Kidney tubule cell (primary cell): ENCODE measurements at regions not wholly inside any gene's neighbourhood (a gene's known extent, or its start where the extent isn't known, plus 50 kb on each side); places are given as distances from the start of the nearest gene placed in this dataset.
"Not testable (repeated sequence)": the region's sequence is repeated elsewhere in the genome, so short reads cannot be mapped to it uniquely, and the experiment has no call there.

ENCODE experiments used
- DNase-seq: peaks from one replicate; pipeline ENCODE4 v3.0.0-alpha.2; 2018; ENCODE audit warnings: low spot score

DNA sequence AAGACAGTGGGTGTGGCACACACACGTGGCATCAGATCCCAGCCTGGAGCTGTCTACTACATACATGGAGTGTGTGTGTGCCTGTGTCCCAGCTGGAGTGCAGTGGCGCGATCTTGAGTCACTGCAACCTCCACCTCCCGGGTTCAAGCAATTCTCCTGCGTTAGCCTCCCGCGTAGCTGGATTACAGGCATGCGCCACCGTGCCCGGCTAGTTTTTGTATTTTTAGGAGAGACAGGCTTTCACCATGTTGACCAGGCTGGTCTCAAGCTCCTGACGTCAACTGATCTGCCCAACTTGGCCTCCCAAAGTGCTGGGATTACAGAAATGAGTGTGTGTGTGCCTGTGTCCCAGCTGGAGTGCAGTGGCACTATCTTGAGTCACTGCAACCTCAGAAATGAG is 108.8 kb downstream of the IL12A start:
- no peak for DNase-seq

DNA sequence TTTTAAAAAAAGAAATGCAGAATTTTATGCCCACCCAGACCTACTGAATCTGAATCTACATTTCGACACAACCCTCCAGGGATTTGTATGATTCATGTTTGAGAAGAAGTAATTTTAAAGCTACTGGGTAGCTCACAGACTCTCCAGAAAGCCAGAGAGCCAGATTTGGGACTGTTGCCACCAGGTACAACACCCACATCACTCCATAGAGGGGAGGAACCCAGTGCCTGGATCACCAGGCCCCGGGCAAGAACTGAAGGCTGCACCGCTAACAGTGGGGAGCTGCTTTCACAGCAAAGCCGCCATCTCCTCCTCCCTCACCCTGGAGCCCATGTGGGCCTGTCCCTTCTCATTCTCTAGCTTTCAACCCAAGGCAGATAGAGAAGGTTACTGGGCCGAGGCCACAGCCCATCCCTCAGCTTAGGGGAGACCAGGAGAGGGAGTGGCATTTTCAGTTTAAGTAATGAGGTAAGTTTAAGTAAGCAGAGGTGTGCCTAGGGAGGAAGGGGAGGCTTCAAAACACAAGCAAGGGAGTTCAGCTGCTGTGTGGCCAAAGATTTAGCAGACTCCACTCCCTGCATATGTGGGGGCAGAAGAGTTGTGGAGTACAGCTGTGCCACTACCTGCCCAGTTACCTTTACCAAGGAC is 109.8 kb downstream of the IL12A start:
- DNase-seq, result no peak

DNA sequence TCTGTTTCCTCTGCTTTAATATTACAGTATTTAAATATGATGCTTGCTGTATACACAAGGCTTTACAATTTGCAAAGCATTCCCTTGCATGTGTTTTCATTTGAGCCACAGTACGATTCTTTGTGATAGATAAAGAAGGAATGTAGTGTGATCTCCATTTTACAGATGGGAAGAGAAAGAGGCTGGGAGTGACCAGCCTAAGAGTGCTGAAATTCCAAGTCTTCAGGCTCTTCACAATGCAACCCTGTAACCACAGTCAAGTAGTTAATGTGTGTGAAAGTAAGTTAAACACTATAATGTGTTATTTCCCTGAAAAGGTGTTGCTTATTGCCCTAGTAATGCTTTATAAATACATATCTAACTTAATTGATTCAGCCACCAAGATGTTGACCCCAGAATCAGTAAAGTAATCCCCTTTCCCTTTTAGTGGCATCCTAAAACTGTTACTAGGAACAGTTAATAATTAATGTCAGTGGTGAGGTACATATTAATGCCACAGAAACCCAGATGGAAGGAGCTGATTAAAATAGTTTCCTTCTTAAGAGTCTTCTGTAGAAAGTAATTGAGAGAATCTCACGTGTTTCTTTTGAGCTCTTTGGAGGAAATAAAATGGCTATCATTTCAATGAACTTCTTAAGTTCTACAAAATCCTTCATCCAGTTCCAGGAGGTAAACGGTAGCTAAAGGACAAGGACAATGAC is 110.4 kb downstream of the IL12A start:
- peak; percentile 52 for DNase-seq

DNA sequence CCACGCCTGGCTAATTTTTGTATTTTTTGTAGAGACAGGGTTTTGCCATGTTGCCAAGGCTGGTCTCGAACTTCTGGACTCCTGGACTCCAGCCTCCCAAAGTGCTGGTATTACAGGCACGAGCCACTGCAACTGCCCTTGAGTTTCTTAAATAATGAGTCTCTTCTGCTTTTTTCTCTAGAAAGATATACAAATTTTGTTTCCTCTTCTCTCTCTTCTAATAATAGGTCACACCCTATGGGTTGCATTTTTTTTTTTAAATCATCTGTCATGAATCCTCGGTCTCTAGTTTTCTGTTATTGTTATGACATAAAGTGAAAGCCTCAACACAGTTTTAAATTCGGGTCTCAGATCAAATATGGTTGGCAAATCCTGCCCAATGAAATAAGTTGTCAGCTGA is 111.2 kb downstream of the IL12A start:
- DNase-seq, result no peak

DNA sequence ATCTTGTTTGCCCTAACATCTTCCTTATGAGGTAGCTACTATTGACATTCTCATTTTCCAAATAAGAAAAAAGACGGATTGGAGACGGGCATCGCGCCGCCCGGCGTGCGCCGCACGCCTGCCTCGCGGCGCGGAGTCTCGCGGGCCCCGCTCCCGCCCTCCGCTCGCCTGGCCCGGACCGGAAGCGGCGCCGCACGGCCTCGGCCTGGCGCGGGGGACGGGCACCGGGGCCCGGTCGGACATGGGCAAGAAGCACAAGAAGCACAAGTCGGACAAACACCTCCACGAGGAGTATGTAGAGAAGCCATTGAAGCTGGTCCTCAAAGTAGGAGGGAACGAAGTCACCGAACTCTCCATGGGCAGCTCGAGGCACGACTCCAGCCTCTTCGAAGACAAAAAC is 112.0 kb downstream of the IL12A start:
- no peak for DNase-seq

DNA sequence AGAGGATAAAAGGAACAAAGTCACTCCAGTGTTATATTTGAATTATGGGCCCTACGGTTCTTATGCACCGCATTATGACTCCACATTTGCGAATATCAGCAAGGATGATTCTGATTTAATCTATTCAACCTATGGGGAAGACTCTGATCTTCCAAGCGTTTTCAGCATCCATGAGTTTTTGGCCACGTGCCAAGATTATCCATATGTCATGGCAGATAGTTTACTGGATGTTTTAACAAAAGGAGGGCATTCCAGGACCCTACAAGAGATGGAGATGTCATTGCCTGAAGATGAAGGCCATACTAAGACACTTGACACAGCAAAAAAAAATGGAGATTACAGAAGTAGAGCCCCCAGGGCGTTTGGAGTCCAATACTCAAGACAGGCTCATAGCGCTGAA is 113.4 kb downstream of the IL12A start:
- DNase-seq, result not testable (repeated sequence)

DNA sequence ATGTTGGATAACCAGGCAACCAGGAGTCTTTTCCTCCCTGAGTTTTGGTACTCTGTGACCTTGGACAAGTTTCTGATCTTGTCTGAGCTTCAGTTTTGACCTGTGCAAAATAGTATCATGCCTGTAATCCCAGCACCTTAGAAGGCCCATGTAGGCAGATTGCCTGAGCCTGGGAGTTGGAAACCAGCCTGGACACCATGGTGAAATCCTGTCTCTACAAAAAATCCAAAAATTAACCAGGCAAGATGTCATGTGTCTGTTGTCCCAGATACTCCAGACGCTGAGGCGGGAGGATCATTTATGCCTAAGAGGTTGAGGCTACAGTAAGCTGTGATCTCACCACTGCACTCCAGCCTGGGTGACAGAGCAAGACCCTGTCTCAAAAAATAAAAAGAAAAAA is 114.8 kb downstream of the IL12A start:
- DNase-seq, result no peak

DNA sequence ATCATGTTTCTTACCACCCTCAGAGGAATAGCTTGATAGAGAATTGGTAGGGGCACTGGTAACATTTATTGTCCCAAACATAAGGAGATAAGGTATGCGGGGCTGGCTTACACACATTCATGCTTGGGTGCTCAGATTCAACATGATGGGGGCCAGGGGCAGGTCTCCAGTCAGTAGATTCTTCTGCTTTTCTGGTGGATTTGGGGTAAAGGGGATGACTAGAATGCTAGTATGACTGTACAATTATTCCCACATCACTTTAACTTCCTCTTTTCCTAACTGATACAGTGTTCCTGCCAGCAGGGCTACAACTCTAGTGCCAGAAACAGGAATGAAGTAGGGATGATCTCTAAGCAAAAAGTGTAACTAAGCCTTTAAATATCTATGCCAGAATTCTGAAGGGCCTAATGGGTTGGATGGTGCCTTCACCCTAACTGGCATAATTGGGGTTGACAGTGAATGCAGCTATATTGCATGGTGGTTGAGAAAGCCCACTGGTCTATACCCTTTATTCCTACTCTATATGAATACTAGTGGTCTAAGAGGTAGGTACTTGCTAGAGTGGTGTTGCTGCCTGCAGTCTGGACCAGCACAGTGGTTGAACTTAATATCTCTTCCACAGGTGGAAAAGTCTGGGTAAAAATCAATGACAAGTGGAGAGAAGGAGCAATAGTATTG is 117.4 kb downstream of the IL12A start:
- no peak for DNase-seq

DNA sequence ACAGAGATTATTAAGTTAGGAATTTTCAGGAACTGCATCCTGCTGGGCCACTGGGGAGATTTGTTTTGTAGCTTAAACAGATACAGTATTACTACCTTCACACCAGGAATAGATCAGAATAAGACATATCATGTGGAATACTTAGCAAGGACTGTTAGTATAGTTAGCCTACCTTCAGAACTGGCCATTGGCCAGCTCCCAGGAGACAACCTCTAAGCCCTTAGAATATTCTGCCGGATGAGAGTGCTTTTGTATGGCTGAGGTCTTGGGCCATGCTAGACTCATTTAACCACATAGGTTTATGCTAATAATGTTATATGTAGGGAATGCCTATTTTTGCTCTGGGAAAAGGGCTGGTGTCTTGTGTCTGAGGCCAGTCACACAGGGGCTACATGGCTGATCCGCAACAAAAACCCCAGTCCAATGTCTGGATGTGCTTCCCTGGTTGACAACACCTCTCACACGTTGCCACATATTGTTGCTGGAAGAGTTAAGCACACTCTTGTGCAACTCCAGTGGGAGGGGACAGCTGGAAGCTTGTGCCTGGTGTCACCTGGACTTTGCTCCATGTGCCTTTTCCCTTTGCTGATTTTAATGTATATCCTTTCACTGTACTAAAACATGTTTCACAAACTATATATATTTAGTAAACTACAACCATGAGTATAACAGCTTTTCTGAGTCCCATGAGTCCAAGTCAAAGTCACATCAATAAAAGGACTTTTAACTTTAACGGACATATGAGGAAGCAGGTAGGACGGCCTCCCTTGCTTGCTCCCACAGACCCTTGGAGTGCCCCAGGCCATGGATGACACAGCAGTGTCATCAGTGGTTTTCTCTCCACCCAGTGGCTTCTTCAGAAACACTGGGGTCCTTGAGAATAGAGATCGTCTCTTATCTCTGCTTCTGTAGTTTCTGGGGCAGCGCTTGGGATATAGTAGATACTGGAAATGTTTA is 118.0 kb upstream of the C3orf80 start:
- DNase-seq, result no peak

DNA sequence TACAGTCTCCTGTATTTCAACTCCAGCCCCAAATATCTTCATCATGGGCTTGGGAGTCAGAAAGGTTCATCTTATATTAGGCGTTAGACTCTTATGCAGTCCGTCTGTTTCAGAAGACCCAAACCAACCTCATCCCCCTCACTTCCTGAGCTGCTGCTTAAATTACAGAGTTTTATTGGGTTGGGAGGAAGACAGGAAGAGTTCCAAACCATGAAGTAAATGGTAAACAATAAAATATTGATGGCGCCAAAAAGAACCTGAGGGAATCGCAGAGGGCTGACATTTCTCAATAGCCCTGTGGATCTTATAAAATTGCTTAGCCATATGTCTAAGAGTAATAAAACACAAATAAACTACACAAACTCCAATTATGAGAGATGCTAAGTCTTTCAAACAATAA is 116.9 kb upstream of the C3orf80 start:
- DNase-seq, result no peak

DNA sequence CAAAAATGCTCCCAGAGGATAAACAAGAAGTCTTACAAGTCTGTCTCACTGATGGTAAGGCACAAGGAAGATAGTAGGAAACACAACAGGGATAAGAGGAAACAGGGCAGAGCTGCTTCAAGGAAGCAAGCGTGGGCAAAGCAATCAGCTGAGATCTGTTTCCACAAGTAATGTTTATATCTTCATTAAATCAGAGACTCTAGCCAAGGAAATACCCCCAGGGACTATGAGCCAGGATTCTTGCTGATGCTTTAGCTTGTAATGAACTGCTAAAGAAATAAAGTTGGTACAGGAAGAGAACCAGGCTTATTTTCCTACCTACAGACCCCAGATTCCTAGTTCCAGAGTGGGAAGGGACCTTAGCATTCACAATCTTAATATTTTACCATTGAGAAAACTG is 112.7 kb upstream of the C3orf80 start:
- no peak for DNase-seq

DNA sequence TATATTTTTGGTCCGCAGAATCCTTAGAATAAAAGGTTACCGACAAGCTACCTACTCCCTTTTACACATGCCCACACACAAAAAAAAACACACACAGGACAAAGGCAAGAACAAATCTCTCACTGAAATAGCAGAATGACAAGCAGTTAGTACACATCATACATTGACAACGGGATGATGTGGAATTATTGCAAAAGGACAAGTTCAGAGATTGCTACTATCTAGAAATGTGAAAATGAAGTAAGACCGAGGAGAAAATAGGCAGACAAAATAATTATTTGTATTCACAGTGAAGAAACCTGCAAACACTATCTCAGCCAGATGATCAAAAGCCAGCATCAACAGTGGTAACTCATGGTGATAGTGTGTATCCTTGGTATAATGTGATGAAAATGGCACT is 112.2 kb upstream of the C3orf80 start:
- DNase-seq, result no peak

DNA sequence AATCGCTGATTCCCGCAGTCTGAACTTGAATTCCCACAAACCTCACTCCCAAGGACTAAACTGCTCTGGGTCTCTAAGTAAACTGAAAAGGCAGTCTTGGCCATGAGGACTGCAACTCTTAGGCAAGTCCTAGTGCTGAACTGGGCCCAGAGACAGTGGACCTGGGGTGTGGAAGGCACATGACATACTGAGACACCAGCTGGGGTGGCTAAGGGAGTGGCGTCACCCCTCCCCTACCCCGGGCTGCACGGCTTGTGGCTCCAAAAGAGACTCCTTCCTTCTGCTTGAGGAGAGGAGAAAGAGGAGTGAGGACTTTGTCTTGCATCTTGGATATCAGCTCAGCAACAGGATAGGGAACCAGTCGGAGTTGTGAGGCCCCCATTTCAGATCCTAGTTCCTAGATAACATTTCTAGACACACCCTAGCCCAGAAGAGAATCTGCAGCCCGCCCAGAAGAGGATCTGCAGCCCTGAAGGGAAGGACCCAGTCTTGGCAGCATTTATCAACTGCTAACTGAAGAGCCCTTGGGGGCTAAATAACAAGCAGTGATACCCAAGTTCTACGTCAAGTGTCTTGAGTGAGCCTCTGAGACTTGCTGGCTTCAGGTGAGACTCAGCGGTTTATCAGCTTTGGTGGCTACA is 110.7 kb upstream of the C3orf80 start:
- DNase-seq, result no peak

DNA sequence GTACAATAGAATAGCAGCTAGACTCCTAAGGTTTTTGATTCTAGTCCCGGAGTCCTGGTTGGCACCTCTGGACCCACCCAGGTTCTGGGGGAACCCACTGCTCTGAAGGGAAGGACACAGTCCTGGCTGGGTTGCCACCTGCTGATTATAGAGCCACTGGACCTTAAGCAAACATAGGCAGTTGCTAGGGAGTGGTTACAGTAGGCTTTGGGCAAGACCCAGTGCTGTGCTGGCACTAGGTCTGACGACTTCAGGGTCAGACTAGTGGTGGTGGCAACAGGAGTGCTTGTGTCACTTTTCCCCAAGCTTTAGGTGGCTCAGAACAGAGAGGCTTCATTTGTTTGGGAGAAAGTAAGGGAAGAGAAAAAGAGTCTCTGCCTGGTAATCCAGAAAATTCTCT is 109.8 kb upstream of the C3orf80 start:
- no peak for DNase-seq

DNA sequence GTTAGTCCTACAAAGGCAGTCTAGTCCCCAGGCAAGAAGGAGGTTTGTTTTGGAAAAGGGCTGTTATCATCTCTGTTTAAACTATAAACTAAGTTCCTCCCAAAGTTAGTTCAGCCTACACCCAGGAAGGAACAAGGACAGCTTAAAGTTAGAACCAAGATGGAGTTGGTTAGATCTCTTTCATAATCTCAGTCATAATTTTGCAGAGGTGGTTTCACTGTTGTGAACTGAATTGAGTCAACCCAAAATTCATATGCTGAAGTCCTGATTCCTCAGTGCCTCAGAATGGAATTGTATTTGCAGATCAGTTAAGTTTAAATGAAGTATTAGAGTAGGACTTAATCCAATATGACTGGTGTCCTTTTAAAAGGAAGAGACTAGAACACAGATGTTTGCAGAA is 101.0 kb upstream of the C3orf80 start:
- DNase-seq, result no peak

DNA sequence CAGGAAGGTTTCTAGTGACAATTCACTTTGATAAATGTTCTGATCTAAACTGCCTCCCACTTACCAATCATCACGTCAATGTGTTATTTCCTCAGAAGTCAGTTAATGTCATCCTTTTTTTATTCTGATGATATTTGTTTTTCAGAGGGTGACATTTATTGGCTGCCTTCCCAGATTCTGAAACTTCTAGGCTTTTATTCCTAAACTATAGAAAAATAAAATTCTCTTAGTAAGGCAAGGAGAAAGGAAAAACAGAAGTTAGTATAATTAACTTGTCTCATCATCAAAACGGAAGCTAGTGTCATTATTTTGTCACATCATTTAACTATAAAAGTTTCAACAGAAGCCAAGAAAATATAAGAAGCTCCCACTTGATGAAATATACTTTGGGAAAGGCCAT is 100.0 kb upstream of the C3orf80 start:
- DNase-seq, result no peak

DNA sequence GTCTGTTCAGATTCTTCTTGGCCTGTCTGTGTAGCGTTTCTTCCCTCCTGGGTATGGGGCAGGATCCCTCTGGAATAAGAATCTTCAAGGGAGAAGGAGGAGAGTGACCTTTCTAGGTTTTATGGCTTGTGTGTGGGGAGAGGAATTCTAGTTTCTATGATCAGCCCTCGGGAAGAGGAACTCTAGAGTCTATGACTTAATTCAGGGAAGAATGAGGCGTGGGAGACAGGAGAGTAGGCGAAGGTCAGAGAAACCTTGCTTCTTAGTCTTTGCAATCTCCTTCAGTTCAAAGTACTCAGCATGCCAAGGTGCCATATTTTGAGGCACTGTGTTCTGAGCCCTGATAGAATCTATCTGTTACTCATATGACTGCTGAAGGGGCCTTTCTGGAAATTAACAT is 99.2 kb upstream of the C3orf80 start:
- peak; percentile 6 for DNase-seq

DNA sequence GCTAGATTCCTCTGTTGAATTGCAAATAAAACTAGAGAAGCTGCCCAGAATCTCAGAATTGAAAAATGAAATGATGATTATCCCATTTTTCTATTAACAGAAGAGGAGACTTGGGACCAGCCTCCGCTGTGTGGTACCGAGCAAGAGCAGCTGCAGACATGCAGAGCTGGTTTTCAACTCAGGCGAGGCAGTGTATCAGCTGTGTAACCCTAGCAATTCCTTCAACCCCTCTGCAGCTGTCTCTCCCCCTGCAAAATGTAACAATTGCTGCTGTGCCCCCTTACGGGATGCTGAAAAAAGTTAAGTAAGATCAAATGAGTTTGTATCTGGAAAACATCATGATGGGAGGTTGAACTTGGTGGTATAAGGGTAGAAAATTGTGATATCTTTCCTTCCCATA is 98.5 kb upstream of the C3orf80 start:
- DNase-seq, result no peak

DNA sequence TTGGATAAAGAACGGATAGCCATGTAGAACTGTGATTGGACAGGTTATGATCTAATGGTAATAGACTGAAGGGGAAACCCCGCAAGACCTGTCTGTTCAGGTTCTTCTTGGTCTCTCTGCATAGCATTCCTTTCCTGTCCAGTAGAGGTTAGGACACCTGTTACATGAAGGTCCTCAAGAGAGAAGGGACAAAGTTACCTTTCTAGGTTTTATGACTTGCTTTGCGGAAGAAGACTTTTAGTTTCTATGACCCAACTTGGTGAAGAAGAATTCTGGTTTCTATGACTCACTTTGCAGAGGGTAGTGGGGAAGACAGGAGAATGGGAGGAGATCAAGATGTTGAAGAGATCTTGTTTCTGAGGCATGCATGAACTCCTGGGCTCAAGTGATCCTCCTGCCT is 97.9 kb upstream of the C3orf80 start:
- peak; percentile 44 for DNase-seq

DNA sequence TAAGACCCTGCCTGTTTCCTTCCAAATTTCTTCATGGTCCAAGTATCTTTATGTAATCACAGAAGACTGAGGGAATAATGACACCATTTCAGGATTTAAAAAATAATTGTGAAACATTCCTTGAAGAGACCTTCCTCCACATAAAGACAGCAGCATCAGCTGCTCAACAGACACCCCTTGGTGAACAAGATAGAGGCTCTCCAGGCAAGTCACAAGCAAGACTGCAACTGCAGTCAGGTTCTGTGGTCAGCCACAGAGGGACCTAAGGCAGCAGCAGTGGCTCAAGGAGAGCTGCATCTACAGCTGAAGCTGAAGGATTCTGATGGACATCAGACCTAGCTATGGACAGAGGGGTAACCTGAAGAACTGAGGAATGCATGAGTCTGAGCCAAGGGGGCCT is 97.2 kb upstream of the C3orf80 start:
- DNase-seq, result no peak

DNA sequence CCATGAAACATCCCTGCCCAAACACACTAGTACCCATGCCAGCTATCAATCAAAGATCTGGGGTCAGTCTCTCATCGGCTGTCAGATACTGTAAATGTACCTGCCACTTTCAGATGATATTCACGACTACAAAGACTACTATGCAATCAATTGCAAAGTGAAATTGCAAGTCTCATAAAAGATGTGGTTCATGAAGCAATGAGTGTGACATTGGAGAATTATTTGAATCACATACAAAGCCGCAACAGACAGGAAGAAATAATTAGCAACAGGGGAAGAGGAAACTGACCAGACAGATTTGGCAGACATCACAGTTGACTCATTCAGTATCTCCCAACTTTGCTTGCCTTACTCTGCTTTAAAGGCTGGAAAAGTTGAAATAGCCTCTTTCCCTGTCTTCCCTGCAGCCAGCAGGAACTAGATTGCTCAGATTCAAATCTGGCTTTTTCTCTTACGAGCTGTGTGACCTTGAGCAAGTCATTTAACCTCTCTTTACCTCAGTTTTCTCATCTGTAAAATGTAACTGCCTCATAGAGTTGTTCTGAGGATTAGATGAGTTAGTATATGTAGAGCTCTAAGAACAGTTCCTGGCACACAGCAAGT is 95.7 kb upstream of the C3orf80 start:
- DNase-seq, result peak; percentile 97

DNA sequence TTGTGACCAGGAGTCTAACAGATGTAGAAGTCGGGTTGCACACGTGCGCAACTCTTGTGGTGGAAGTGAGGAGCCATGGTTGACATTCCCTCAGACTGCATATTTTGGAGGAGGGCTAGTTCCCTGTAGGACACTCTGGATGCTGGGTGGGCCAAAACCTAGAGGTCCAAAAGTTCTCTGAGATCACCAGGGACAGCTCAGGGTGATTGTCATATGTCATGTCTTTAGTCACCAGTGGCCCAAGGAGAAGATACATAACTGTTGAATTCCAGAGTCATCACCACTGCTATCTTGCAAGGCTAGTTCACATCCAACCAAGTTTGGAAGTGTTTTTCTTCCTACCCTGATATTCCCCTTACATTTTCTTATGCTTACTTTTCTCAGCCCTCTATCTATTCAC is 95.2 kb upstream of the C3orf80 start:
- peak; percentile 33 for DNase-seq
